IMR-90 (cell line): ENCODE measurements at regions not wholly inside any gene's neighbourhood (a gene's known extent, or its start where the extent isn't known, plus 50 kb on each side); places are given as distances from the start of the nearest gene placed in this dataset.

Source experiments
- ATAC-seq: fragments of 200-7000 bp; cut with Tn5 transposase; 2 replicates; pipeline ENCODE4 v1.9.1; 2020; ENCODE audit warnings: low read depth, mild to moderate bottlenecking, moderate library complexity
- BruUV-seq: library from RNA; stranded (reverse); fragments of 400-500 nt; replicated peaks from 2 replicates; lab custom pipeline; 2021; lab: Mats Ljungman, UMichigan
- CTCF ChIA-PET: fragments of 300-600 bp; formaldehyde crosslinking; extraction: SDS; loops from one replicate; lab custom pipeline; 2021; ENCODE audit warnings: antibody characterized with exemption; lab: Yijun Ruan, JAX
- POLR2A ChIA-PET: fragments of 300-600 bp; sonication (Branson Sonifier 250); formaldehyde crosslinking; loops from one replicate; lab custom pipeline; 2022; ENCODE audit warnings: antibody characterized with exemption; ENCODE audit not compliant: unreplicated experiment; lab: Charles Lee
- DNase-seq: peaks from one replicate; pipeline ENCODE4 v3.0.0; 2013
- H2AFZ ChIP-seq: replicated peaks from 2 replicates; pipeline ENCODE3; 2013; ENCODE audit warnings: low read length, mild to moderate bottlenecking; ENCODE audit not compliant: poor library complexity
- H2AK5ac ChIP-seq: 2 replicates; pipeline ENCODE4 v1.6.1; 2013; ENCODE audit warnings: low read depth, low read length, inconsistent platforms
- H2AK9ac ChIP-seq: replicated peaks from 2 replicates; pipeline ENCODE3; 2013; ENCODE audit warnings: mild to moderate bottlenecking, low read depth, low read length, moderate library complexity; ENCODE audit not compliant: poor library complexity
- H2BK120ac ChIP-seq: 2 replicates; pipeline ENCODE4 v1.6.1; 2013; ENCODE audit warnings: low read depth, low read length, inconsistent platforms
- H2BK15ac ChIP-seq: 3 replicates; pipeline ENCODE4 v1.6.1; 2013; ENCODE audit warnings: low read depth, low read length, inconsistent platforms
- H2BK20ac ChIP-seq: 2 replicates; pipeline ENCODE4 v1.6.1; 2013; ENCODE audit warnings: low read depth, mild to moderate bottlenecking, inconsistent platforms, low read length, moderate library complexity
- H2BK5ac ChIP-seq: 2 replicates; pipeline ENCODE4 v1.6.1; 2013; ENCODE audit warnings: mild to moderate bottlenecking, low read depth, low read length, inconsistent platforms; ENCODE audit not compliant: poor library complexity, severe bottlenecking
- H3K14ac ChIP-seq: replicated peaks from 2 replicates; pipeline ENCODE4 v1.6.1; 2013; ENCODE audit warnings: low read depth, low read length, inconsistent platforms
- H3K18ac ChIP-seq: 2 replicates; pipeline ENCODE4 v1.6.1; 2013; ENCODE audit warnings: low read depth, low read length, control low read depth
- H3K23ac ChIP-seq: 2 replicates; pipeline ENCODE4 v1.6.1; 2013; ENCODE audit warnings: low read depth, low read length, inconsistent platforms
- H3K27ac ChIP-seq: 2 replicates; pipeline ENCODE4 v1.5.1; 2013; ENCODE audit warnings: mild to moderate bottlenecking, control low read depth, low read length; ENCODE audit not compliant: insufficient read depth
- H3K27me3 ChIP-seq: 2 replicates; pipeline ENCODE4 v1.6.1; 2013; ENCODE audit warnings: low read length; ENCODE audit not compliant: control insufficient read depth, insufficient read depth
- H3K36me3 ChIP-seq: 2 replicates; pipeline ENCODE4 v1.6.1; 2013; ENCODE audit warnings: low read length, mixed read lengths; ENCODE audit not compliant: control insufficient read depth, insufficient read depth
- H3K4ac ChIP-seq: 2 replicates; pipeline ENCODE4 v1.6.1; 2013; ENCODE audit warnings: low read depth, low read length, inconsistent platforms
- H3K4me1 ChIP-seq: 2 replicates; pipeline ENCODE4 v1.6.1; 2013; ENCODE audit warnings: low read length, mixed read lengths; ENCODE audit not compliant: control insufficient read depth, insufficient read depth
- H3K4me2 ChIP-seq: 2 replicates; pipeline ENCODE4 v1.6.1; 2013; ENCODE audit warnings: low read depth, mild to moderate bottlenecking, control low read depth, low read length, moderate library complexity
- H3K4me3 ChIP-seq: 2 replicates; pipeline ENCODE4 v1.5.1; 2013; ENCODE audit warnings: low read depth, mild to moderate bottlenecking, control low read depth, low read length, moderate library complexity; ENCODE audit not compliant: insufficient read depth
- H3K56ac ChIP-seq: 2 replicates; pipeline ENCODE4 v1.6.1; 2013; ENCODE audit warnings: low read length, inconsistent platforms; ENCODE audit not compliant: insufficient read depth; ENCODE audit errors: extremely low read depth
- H3K79me1 ChIP-seq, 2 experiments: 2 replicates each; pipeline ENCODE4 v1.6.1; 2013; ENCODE audit warnings: low read length in 2 of 2, inconsistent platforms in 1 of 2, low read depth in 1 of 2
- H3K9ac ChIP-seq: 2 replicates; pipeline ENCODE4 v1.6.1; 2013; ENCODE audit warnings: low read depth, low read length, control low read depth
- H3K9me1 ChIP-seq: 2 replicates; pipeline ENCODE4 v1.6.1; 2013; ENCODE audit warnings: low read length, inconsistent platforms; ENCODE audit not compliant: insufficient read depth
- H3K9me3 ChIP-seq: 2 replicates; pipeline ENCODE4 v1.6.1; 2013; ENCODE audit warnings: low read length; ENCODE audit not compliant: control insufficient read depth, insufficient read depth
- H4K20me1 ChIP-seq: 2 replicates; pipeline ENCODE4 v1.6.1; 2013; ENCODE audit warnings: low read length, inconsistent platforms; ENCODE audit not compliant: insufficient read depth
- H4K5ac ChIP-seq: 2 replicates; pipeline ENCODE4 v1.6.1; 2013; ENCODE audit warnings: mild to moderate bottlenecking, low read depth, low read length, control low read depth
- H4K8ac ChIP-seq, 2 experiments: 2 replicates each; pipeline ENCODE4 v1.6.1; 2013; ENCODE audit warnings: low read depth in 2 of 2, low read length in 2 of 2, control low read depth in 1 of 2, inconsistent platforms in 1 of 2
- H4K91ac ChIP-seq: 2 replicates; pipeline ENCODE4 v1.6.1; 2013; ENCODE audit warnings: low read depth, low read length, inconsistent platforms; ENCODE audit not compliant: insufficient read depth
- POLR2A ChIP-seq: IDR thresholded peaks from 2 replicates; pipeline ENCODE4 v1.6.1; 2012; ENCODE audit warnings: mild to moderate bottlenecking, low read depth, low read length
- RFX5 ChIP-seq: IDR thresholded peaks from 2 replicates; pipeline ENCODE4 v1.8.0; 2012; ENCODE audit warnings: low read depth, mild to moderate bottlenecking, low read length, moderate library complexity
- WGBS, 2 experiments: methylation state at CpG; one replicate each; pipeline versions ENCODE4 v1.1.5 to v1.1.7; 2013; ENCODE audit warnings: missing lambda C conversion rate in 2 of 2; ENCODE audit not compliant: insufficient read length in 1 of 2; ENCODE audit errors: extremely low coverage in 2 of 2; 5-methylcytosine and 5-hydroxymethylcytosine counted together
- dilution Hi-C: fragments of 300-500 bp; cut with HindIII; formaldehyde crosslinking; loops from one replicate; pipeline ENCODE4 v1.14.3; 2018; ENCODE audit warnings: low sequenced_read_pairs; ENCODE audit not compliant: unreplicated experiment
- in situ Hi-C: fragments of 300-500 bp; cut with MboI; formaldehyde crosslinking; loops from 3 replicates; pipeline ENCODE4 v1.14.3; 2019; ENCODE audit warnings: low sequenced_read_pairs, inconsistent platforms, mixed read lengths
- intact Hi-C: fragments of 100-400 bp; cut with micrococcal nuclease; formaldehyde crosslinking; loops from 2 replicates; pipeline ENCODE4 v1.10.0; 2022

- no peak overlapping the region for H3K56ac ChIP-seq
- H3K23ac ChIP-seq = no peak overlapping the region
- no peaks in the 10 kb centered on the region for H4K20me1 ChIP-seq
- CTCF ChIA-PET = interaction anchor here (0.6 kb wide), 2 partner anchors 35 to 511 kb away, joined by 5 to 7 read pairs; no protein-coding TSS in a partner anchor
- H3K36me3 ChIP-seq = no peaks in the 10 kb centered on the region
- no peak overlapping the region for H3K4me2 ChIP-seq
- no peak overlapping the region for H2BK5ac ChIP-seq
- dilution Hi-C loops (no loop called here), in situ Hi-C loops (no loop called here), intact Hi-C loops (no loop called here)
- H2BK15ac ChIP-seq = no peak overlapping the region
- WGBS, 2 experiments = no CpG with 5 or more reads among the region's 1 CpG
- POLR2A ChIA-PET = no interaction called here
- H3K9me3 ChIP-seq = no peaks in the 10 kb centered on the region
- no peak overlapping the region for H3K4me3 ChIP-seq
- ATAC-seq (no peak), DNase-seq (no peak)
- H3K4ac ChIP-seq = no peak overlapping the region
- H3K9ac ChIP-seq = no peak overlapping the region
- TF ChIP-seq POLR2A (no peak), RFX5 (no peak)
- H2BK120ac ChIP-seq = no peak overlapping the region
- H3K4me1 ChIP-seq = no peaks in the 10 kb centered on the region
- no peak overlapping the region for H2AK5ac ChIP-seq
- H3K18ac ChIP-seq = no peak overlapping the region
- no peak overlapping the region for H4K8ac ChIP-seq
- H2AFZ ChIP-seq = no peak overlapping the region
- no peak overlapping the region for H3K14ac ChIP-seq
- peaks cover 5% of the 10 kb centered on the region for H3K27me3 ChIP-seq
- no peaks in the 10 kb centered on the region for H3K9me1 ChIP-seq
- no peak overlapping the region for H2AK9ac ChIP-seq
- no peaks in the 10 kb centered on the region for H3K79me1 ChIP-seq
- no TSS peak for BruUV-seq
- no peak overlapping the region for H4K5ac ChIP-seq
- H4K91ac ChIP-seq = no peak overlapping the region
- no peak overlapping the region for H3K27ac ChIP-seq
- no peak overlapping the region for H2BK20ac ChIP-seq
These were observed 391.6 kb upstream of the RPS23 start for GRCh38 chr5:82669720-82670119.
